RWPE2 (cell line): ENCODE measurements at regions not wholly inside any gene's neighbourhood (a gene's known extent, or its start where the extent isn't known, plus 50 kb on each side); places are given as distances from the start of the nearest gene placed in this dataset.

Source experiments
- ATAC-seq: fragments of 200-7000 bp; cut with Tn5 transposase; 3 replicates; pipeline ENCODE4 v1.9.1; 2021; ENCODE audit warnings: low read depth
- DNase-seq: peaks from one replicate; pipeline ENCODE4 v3.0.0-alpha.2; 2020; ENCODE audit warnings: low spot score
- H3K27ac ChIP-seq: fragments of 450-650 bp; 2 replicates; pipeline ENCODE4 v1.5.1; 2017; ENCODE audit warnings: mild to moderate bottlenecking; ENCODE audit not compliant: poor library complexity, severe bottlenecking
- H3K27me3 ChIP-seq: fragments of 250-450 bp; sonication (Bioruptor Pico); 2 replicates; pipeline ENCODE4 v1.5.1; 2021; ENCODE audit warnings: mild to moderate bottlenecking, moderate library complexity; ENCODE audit not compliant: insufficient read depth, poor library complexity, severe bottlenecking
- H3K36me3 ChIP-seq: fragments of 250-450 bp; sonication (Bioruptor Pico); 2 replicates; pipeline ENCODE4 v1.5.1; 2020; ENCODE audit warnings: low read depth, mild to moderate bottlenecking, moderate library complexity
- H3K4me1 ChIP-seq: fragments of 250-450 bp; sonication (Bioruptor Pico); 2 replicates; pipeline ENCODE4 v1.5.1; 2021; ENCODE audit warnings: mild to moderate bottlenecking, moderate library complexity; ENCODE audit not compliant: insufficient read depth, poor library complexity, severe bottlenecking
- H3K4me3 ChIP-seq: fragments of 250-450 bp; sonication (Bioruptor Pico); 2 replicates; pipeline ENCODE4 v1.5.1; 2021; ENCODE audit warnings: mild to moderate bottlenecking, moderate library complexity; ENCODE audit not compliant: severe bottlenecking
- H3K9me3 ChIP-seq: fragments of 250-450 bp; sonication (Bioruptor Pico); 2 replicates; pipeline ENCODE4 v1.5.1; 2021; ENCODE audit warnings: mild to moderate bottlenecking, moderate library complexity; ENCODE audit not compliant: severe bottlenecking
- CTCF ChIP-seq: fragments of 450-650 bp; IDR thresholded peaks from one replicate; pipeline ENCODE4 v1.5.1; 2017; ENCODE audit warnings: mild to moderate bottlenecking, moderate library complexity; ENCODE audit not compliant: poor library complexity, severe bottlenecking

DNA sequence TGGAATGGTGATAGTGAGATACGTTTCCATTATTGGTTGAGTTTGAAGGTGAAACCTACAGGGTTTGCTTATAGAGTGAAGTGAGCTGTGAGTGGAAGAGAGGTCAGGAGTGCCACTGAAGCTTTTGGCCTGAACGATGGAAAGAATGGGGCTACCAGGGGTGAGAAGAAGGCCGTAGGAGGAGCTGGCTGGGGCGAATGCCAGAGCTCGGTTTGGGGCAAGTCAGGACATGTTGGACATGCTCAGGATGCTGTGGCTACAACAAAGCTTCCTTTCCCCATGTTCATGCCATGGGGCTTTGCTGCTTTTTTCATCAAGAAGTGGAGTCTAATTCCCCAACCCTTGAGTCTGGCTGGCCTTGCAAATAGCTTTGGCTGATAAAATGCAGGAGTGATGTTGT, 253.7 kb downstream of the GLRX3 start:
- ATAC-seq: no peak
- DNase-seq: no peak
- H3K4me3 ChIP-seq: no peak overlapping the region
- no peaks in the 10 kb centered on the region for H3K27me3 ChIP-seq
- H3K4me1 ChIP-seq: no peaks in the 10 kb centered on the region
- peaks cover 2% of the 10 kb centered on the region for H3K9me3 ChIP-seq
- H3K36me3 ChIP-seq: no peaks in the 10 kb centered on the region
- H3K27ac ChIP-seq: no peak overlapping the region
- TF ChIP-seq CTCF: no peak

DNA sequence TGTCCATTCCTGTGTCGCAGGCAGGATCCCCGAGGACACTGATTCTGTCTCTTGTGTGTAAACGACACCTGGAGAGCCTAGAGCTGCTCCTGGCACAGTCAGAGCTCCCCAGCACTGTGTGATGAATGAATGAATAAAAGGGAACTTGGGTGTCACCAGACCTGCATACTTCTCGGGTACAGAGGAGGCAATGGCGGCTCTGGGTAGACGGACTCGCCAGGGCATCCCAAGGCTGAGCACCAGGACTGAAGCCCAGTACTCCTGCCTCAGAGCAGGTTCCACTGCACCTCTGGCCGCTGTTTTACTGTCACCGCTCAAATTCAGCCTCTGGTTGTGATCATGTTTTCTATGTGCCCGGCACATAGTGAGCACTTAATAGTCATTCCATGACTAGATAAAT, 255.8 kb downstream of the GLRX3 start:
- no peaks in the 10 kb centered on the region for H3K27me3 ChIP-seq
- H3K4me3 ChIP-seq: no peak overlapping the region
- no peaks in the 10 kb centered on the region for H3K36me3 ChIP-seq
- no peak for DNase-seq
- peaks cover 3% of the 10 kb centered on the region for H3K9me3 ChIP-seq
- ATAC-seq: no peak
- H3K4me1 ChIP-seq: no peaks in the 10 kb centered on the region
- TF ChIP-seq CTCF: no peak
- no peak overlapping the region for H3K27ac ChIP-seq

DNA sequence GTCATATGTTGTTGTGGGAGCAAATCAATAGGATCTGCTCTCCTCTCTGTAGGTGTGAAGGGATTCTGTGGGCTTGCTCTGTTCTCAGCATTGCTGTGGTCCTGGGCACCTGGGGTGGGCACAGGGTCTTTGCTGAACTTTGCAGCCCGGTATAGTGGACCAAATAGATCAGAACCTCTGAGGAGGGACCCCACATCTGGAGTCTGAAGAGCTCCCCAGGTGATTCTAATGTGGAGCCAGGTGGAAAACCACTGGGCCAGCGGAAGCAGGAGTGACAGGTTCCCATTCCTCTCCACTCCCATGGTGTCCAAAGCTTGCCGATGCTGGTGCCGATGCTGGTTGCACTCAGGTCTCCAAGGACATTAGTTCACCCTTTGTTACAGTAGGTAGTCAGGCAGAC, 257.2 kb downstream of the GLRX3 start:
- Histone ChIP-seq H3K4me1 (no peaks in the 10 kb centered on the region), H3K27me3 (no peaks in the 10 kb centered on the region), H3K9me3 (peaks cover 3% of the 10 kb centered on the region), H3K36me3 (no peaks in the 10 kb centered on the region), H3K27ac (no peak overlapping the region), H3K4me3 (no peak overlapping the region)
- TF ChIP-seq CTCF: no peak
- no peak for ATAC-seq
- no peak for DNase-seq

DNA sequence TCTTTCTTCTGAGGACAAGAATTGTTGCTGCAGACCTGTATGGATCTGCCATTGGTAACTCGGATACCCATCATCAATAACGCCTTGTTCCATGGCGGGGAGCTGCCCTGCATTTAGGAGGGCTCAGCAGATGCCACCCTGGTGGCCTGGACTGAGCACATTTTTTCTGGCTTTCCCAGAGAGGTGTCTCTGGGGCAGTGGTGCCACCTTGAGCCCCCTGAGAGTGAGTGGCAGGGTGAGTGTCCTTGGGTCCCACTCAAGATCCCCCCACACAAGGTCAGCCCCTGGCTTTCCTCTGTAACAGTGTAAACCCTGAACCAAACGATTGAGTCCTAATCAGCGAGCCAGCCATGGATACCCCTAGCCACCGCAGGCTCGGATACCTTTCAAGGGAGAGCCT, 258.6 kb downstream of the GLRX3 start:
- peaks cover 3% of the 10 kb centered on the region for H3K9me3 ChIP-seq
- no peak overlapping the region for H3K27ac ChIP-seq
- ATAC-seq (no peak), DNase-seq (no peak)
- H3K4me3 ChIP-seq: no peak overlapping the region
- H3K27me3 ChIP-seq: no peaks in the 10 kb centered on the region
- TF ChIP-seq CTCF: no peak
- H3K36me3 ChIP-seq: no peaks in the 10 kb centered on the region
- no peaks in the 10 kb centered on the region for H3K4me1 ChIP-seq

GRCh38 chr10:130395248-130395936, 259.2 kb downstream of the GLRX3 start:
- Histone ChIP-seq H3K4me1 (no peaks in the 10 kb centered on the region), H3K36me3 (no peaks in the 10 kb centered on the region), H3K27ac (no peak overlapping the region), H3K4me3 (no peak overlapping the region), H3K9me3 (peaks cover 3% of the 10 kb centered on the region), H3K27me3 (no peaks in the 10 kb centered on the region)
- no peak for TF ChIP-seq CTCF
- DNase-seq (no peak), ATAC-seq (no peak)
